ENCODE measurements at regions not wholly inside any gene's neighbourhood (a gene's known extent, or its start where the extent isn't known, plus 50 kb on each side); places are given as distances from the start of the nearest gene placed in this dataset.

GRCh38 chr15:95417761-95418160 is 912.7 kb upstream of the NR2F2 start:
- Histone ChIP-seq H3K9me3 (no peaks in the 10 kb centered on the region), H3K4me3 (ENCODE audit: low read depth, low read length) (no peak overlapping the region), H3K27me3 (no peaks in the 10 kb centered on the region), H3K36me3 (no peaks in the 10 kb centered on the region), H3K4me1 (no peaks in the 10 kb centered on the region)
- no peak for TF ChIP-seq CTCF (IDR thresholded peaks at IDR 0.05; ENCODE audit: low read depth, low read length)
- no peak for DNase-seq

DNA sequence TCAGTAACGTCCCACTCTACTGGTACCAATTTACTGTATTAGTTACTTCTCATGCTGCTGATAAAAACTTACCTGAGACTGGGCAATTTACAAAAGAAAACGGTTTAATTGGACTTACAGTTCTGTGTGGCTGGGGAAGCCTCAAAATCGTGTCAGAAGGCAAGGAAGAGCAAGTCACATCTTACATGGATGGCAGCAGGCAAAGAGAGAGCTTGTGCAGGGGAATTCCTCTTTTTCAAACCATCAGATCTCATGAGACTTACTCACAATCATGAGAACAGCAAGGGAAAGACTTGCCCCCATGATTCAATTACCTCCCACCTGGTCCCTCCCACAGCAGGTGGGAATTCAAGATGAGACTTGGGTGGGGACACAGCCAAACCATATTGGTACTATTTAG is 908.2 kb upstream of the NR2F2 start:
- no peaks in the 10 kb centered on the region for H3K36me3 ChIP-seq
- no peak for DNase-seq
- no peak for TF ChIP-seq CTCF (IDR thresholded peaks at IDR 0.05; ENCODE audit: low read depth, low read length)
- no peaks in the 10 kb centered on the region for H3K9me3 ChIP-seq
- H3K4me1 ChIP-seq, result no peaks in the 10 kb centered on the region
- no peaks in the 10 kb centered on the region for H3K27me3 ChIP-seq
- H3K4me3 ChIP-seq (ENCODE audit: low read depth, low read length), result no peak overlapping the region

GRCh38 chr15:95425859-95426258 is 904.6 kb upstream of the NR2F2 start:
- no peak for TF ChIP-seq CTCF (IDR thresholded peaks at IDR 0.05; ENCODE audit: low read depth, low read length)
- H3K9me3 ChIP-seq, result no peaks in the 10 kb centered on the region
- no peak for DNase-seq
- H3K27me3 ChIP-seq, result no peaks in the 10 kb centered on the region
- no peaks in the 10 kb centered on the region for H3K4me1 ChIP-seq
- H3K36me3 ChIP-seq, result no peaks in the 10 kb centered on the region
- H3K4me3 ChIP-seq (ENCODE audit: low read depth, low read length), result no peak overlapping the region

GRCh38 chr15:95429345-95429744 is 901.2 kb upstream of the NR2F2 start:
- Histone ChIP-seq H3K27me3 (no peaks in the 10 kb centered on the region), H3K36me3 (no peaks in the 10 kb centered on the region), H3K4me1 (no peaks in the 10 kb centered on the region), H3K9me3 (no peaks in the 10 kb centered on the region), H3K4me3 (ENCODE audit: low read depth, low read length) (no peak overlapping the region)
- no peak for TF ChIP-seq CTCF (IDR thresholded peaks at IDR 0.05; ENCODE audit: low read depth, low read length)
- no peak for DNase-seq

- Histone ChIP-seq H3K4me3 (ENCODE audit: low read depth, low read length) (no peak overlapping the region), H3K36me3 (no peaks in the 10 kb centered on the region), H3K9me3 (no peaks in the 10 kb centered on the region), H3K4me1 (no peaks in the 10 kb centered on the region), H3K27me3 (no peaks in the 10 kb centered on the region)
- TF ChIP-seq CTCF (IDR thresholded peaks at IDR 0.05; ENCODE audit: low read depth, low read length), result no peak
- no peak for DNase-seq
These were observed 899.0 kb upstream of the NR2F2 start for GRCh38 chr15:95431518-95431917.

GRCh38 chr15:95432878-95433405 is 897.6 kb upstream of the NR2F2 start:
- H3K9me3 ChIP-seq, result no peaks in the 10 kb centered on the region
- DNase-seq, result no peak
- TF ChIP-seq CTCF (IDR thresholded peaks at IDR 0.05; ENCODE audit: low read depth, low read length), result no peak
- H3K27me3 ChIP-seq, result no peaks in the 10 kb centered on the region
- no peaks in the 10 kb centered on the region for H3K36me3 ChIP-seq
- H3K4me1 ChIP-seq, result no peaks in the 10 kb centered on the region
- no peak overlapping the region for H3K4me3 ChIP-seq (ENCODE audit: low read depth, low read length)
